HG02973 (cell line): ENCODE measurements at regions not wholly inside any gene's neighbourhood (a gene's known extent, or its start where the extent isn't known, plus 50 kb on each side); places are given as distances from the start of the nearest gene placed in this dataset.

ENCODE experiments used
- ATAC-seq: cut with Tn5 transposase; IDR thresholded peaks from one replicate; pipeline ENCODE4 v1.9.1; 2021; ENCODE audit warnings: moderate library complexity; ENCODE audit not compliant: unreplicated experiment

GRCh38 chr3:82311901-82312300 lies 550.5 kb upstream of the GBE1 start:
- no peak for ATAC-seq

- ATAC-seq: no peak
Measured at GRCh38 chr3:82308755-82309154, 547.3 kb upstream of the GBE1 start.

DNA sequence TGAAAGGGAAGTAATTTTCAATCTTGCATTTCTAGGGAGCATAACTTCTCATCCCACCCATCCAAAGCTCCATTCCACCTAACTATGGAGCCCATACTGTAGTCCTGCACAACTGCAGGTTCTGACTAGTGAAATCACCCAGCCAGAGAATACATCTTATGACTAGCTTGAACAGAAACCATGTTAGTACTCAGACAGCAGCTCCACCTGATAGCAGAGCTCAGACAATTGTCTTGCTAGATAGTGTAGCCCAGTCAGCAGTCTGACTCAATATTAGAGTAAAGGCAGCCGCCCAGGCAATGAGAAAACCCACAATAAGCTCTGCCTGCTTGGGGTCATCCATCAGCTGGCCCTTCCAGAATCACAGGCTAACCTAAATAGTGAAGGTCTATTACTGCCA lies 544.7 kb upstream of the GBE1 start:
- ATAC-seq: no peak

GRCh38 chr3:82294609-82295008 lies 533.2 kb upstream of the GBE1 start:
- ATAC-seq: no peak

DNA sequence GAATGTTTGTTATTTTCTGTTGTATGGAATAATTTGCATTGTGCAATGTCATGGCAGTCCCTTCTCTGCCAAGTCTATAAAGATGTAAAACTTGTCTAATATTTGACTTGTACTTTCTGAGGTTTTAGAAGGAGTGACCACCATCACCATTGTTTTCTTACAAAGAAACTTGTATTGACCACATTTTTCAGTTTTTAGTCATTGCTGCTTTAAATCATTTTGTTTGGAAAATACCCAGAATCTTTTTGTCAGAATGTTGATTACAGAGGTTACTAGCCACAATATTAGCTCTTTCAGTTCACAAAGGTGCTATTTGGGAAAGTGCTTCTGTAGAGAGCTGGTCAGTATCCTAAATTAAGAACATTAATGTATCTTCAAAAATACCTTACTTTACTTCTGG lies 532.4 kb upstream of the GBE1 start:
- ATAC-seq: peak; percentile 78

- no peak for ATAC-seq
Measured at GRCh38 chr3:82293435-82293834, 532.0 kb upstream of the GBE1 start.

DNA sequence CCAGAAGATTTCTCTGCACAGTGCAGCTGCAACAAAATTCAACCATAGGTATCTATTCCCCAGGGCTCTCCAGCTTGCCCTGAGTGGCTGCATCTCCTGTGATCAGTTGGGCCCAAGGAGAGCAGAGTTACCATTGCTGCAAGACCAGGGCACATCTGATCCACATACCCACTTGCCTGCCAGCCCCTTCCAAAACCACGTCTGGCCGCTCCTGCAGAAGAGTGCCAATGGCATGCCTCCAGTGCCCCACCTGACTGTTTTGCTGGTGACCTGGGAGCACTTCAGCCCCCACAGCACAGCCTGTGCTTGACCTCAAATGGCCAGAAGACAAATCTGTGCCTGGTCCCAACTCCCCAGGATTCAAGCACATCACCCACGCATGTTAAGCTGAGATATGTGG lies 526.1 kb upstream of the GBE1 start:
- ATAC-seq: no peak

DNA sequence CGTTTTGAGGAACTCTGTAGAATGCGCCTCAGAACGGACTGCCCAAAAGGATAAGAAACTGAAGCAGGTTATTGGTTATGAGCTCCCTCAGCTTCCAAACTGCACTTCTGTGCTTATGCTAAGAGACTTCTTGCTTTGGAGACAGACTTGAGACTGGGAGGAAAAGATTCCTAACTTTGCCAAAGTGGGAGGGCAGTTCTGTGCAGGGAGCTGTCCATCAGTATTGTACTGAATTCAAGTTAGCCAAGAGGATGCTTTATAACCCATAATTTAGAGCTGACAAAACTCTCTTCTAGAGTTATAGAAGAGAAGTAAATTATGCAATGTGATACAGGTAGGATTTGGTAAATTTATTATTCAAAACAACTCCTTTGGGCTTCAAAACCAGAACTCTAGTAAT lies 519.8 kb upstream of the GBE1 start:
- ATAC-seq: no peak

- ATAC-seq: no peak
Measured at GRCh38 chr3:82276992-82277391, 515.5 kb upstream of the GBE1 start.

DNA sequence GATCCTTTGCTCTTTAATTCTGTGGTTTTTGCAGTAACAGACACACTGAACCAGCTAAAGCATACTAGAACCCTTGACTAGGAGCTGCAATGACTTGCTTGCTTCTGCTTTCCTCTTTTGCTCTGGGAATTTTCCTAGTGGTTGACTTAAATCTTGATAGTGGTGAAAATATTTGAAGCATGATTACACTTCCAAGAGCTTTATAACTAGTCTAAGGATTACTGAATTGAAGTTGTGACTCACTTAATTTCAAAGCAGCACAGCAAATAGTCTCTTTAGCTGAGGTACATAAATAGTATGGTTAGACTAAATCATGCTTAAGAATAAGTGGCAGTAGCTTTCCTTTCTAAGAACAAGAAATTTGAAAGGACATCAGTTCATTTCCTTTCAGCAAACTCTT lies 513.5 kb upstream of the GBE1 start:
- ATAC-seq: no peak

DNA sequence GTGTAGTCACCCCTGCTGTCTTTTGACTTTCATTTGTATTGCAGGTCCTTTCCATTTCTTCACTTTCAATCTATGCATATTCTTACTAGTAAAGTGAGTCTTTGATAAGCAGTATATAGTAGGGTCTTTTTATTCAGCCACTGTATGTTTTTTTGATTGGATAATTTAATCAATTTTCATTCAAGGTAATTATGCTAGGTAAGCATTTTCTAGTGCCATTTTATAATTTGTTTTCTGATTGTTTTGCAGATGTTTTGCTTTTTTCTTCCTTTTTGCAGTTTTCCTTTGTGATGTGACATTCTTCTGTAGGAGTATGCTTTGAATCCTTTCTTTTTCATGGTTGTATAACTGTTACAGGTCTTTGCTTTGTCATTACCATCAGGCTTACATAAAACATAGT lies 504.3 kb upstream of the GBE1 start:
- no peak for ATAC-seq

DNA sequence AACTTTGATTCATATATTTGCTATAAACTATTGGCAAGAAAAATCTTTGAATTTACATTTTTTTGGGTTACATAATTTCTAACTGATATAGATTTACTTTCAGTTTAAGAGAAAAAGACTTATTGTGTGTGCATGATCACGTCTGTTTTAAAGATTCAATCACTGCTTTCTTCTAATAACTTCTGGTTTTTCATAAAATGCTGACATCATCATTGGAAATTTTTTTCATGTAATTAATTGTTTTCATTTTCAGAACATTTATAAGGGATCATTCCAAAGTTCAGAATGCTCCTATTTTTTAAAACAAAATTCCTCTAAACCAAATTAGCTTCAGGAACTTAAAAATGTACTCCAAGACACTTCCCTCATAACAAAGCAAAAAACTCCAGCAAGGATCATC lies 500.7 kb upstream of the GBE1 start:
- no peak for ATAC-seq

DNA sequence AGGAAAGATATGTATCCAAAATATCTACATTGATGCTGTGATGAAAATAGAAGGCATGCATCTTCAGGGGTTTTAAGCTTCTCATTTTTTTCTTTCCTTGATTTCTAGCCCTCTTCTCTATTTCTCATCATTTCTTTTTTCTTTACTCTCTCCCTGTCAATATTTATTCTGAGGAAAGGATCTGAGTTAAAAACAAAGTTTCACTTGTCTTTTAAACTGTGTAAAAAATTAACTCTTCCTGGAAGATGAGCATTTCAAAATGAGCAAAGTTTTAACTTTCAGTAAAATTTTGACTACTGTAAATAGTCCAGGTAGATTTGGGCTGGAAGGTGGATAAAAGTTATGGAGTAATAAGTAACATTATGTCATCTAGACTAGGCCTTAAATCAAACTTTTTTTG lies 500.2 kb upstream of the GBE1 start:
- ATAC-seq: no peak

- ATAC-seq: no peak
Measured at GRCh38 chr3:82261013-82261412, 499.6 kb upstream of the GBE1 start.

DNA sequence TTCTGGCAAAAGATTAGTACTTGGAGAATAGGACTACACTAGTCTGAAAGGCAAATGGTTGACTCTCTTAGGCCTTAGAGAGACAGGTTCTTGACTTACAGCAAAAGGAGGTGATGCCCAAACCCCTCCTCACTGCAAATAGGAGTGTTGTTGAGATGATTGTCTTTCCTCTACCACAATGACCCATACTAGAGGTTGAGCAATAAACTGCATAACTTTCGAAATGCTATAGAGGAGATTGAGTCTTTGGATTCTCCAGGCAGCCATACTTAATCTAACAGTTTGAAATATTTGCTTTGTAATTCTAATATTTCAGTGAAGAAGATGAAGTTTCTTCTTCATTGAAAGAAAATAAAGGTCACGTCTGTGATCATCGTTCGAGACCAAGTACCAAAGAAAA lies 498.5 kb upstream of the GBE1 start:
- no peak for ATAC-seq

GRCh38 chr3:82240322-82240721 lies 478.9 kb upstream of the GBE1 start:
- no peak for ATAC-seq

GRCh38 chr3:82236257-82236656 lies 474.8 kb upstream of the GBE1 start:
- no peak for ATAC-seq

GRCh38 chr3:82229397-82229796 lies 468.0 kb upstream of the GBE1 start:
- peak; percentile 89 for ATAC-seq

- no peak for ATAC-seq
Measured at GRCh38 chr3:82224661-82225060, 463.2 kb upstream of the GBE1 start.

- no peak for ATAC-seq
Measured at GRCh38 chr3:82222401-82222800, 461.0 kb upstream of the GBE1 start.

- ATAC-seq: no peak
Measured at GRCh38 chr3:82217571-82217970, 456.1 kb upstream of the GBE1 start.

DNA sequence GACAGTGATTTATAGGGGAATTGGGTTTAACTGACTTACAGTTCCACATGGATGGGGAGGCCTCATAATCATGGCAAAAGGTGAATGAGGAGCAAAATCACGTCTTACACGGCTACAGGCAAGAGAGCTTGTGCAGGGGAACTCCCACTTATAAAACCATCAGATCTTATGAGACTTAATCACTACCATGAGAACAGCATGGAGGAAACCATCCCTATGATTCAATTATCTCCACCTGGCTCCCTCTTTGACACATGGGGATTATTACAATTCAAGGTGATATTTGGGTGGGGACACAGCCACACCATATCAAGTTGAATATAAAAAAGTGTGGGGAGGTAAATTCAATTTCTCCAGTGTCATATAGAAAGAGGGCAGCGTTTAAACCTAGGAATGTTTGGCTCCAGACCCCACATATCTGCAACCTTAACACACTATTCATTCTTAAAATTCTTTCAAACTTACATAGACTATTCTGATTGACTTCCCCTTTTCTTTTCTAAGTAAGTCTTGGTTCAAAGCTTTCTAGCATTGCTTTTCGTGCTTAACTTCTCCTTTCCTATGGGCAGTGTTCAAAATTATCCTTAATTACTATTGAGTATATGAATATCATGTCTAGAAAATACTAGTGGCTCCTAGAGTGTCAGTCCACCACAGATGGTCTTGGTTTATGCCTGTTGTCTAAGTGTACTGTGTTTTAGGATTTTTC lies 446.7 kb upstream of the GBE1 start:
- no peak for ATAC-seq

DNA sequence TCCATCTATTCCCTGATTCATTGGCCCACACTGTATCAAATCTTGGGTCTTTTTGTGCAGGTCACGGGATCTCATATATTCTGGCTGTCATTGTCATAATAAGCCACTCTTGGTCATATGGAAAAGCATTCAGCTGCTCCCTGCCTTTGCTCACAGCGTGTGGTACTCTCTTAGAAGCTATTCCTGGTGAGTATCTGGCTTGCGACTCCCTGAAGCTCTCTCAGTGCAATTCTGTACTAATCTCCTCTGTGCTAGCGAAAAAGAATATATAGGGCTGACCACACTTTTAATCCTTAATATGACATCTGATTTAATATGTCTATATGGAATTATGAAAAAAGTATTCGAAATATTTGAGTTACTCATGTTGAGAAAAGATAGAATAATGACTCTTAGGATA lies 440.8 kb upstream of the GBE1 start:
- ATAC-seq: no peak
